Progenitor cell of endocrine pancreas (in vitro differentiated cells): ENCODE measurements at regions not wholly inside any gene's neighbourhood (a gene's known extent, or its start where the extent isn't known, plus 50 kb on each side); places are given as distances from the start of the nearest gene placed in this dataset.

Experiments used
- DNase-seq: peaks from one replicate; pipeline ENCODE4 v3.0.0; 2021; ENCODE audit warnings: low spot score; ENCODE audit not compliant: unreplicated experiment
- H3K27ac Mint-ChIP-seq: 2 replicates; pipeline ENCODE4 v1.8.0; 2021; ENCODE audit warnings: mild to moderate bottlenecking, moderate library complexity, mixed read lengths
- H3K27me3 Mint-ChIP-seq: 2 replicates; pipeline ENCODE4 v1.8.0; 2021; ENCODE audit warnings: mixed read lengths
- H3K36me3 Mint-ChIP-seq: 2 replicates; pipeline ENCODE4 v1.8.0; 2022; ENCODE audit warnings: mixed read lengths; ENCODE audit not compliant: insufficient read depth
- H3K4me1 Mint-ChIP-seq: 2 replicates; pipeline ENCODE4 v1.8.0; 2021; ENCODE audit warnings: low read depth, mixed read lengths
- H3K4me3 Mint-ChIP-seq: 2 replicates; pipeline ENCODE4 v1.8.0; 2021; ENCODE audit warnings: low read depth, mild to moderate bottlenecking, moderate library complexity, mixed read lengths
- H3K9me3 Mint-ChIP-seq: 2 replicates; pipeline ENCODE4 v1.8.0; 2021; ENCODE audit warnings: low read depth, mixed read lengths
- CTCF ChIP-seq: fragments of 200-600 bp; sonication (generic); IDR thresholded peaks from one replicate; pipeline ENCODE4 v1.5.0; 2021; ENCODE audit warnings: antibody characterized with exemption, mild to moderate bottlenecking; ENCODE audit not compliant: unreplicated experiment

GRCh38 chr13:97127842-97128241, 94.3 kb upstream of the MBNL2 start:
- no peak for TF ChIP-seq CTCF
- H3K27ac Mint-ChIP-seq = no peak overlapping the region
- H3K4me1 Mint-ChIP-seq = peaks cover 30% of the 10 kb centered on the region
- DNase-seq = no peak
- no peaks in the 10 kb centered on the region for H3K27me3 Mint-ChIP-seq
- H3K36me3 Mint-ChIP-seq = no peaks in the 10 kb centered on the region
- H3K4me3 Mint-ChIP-seq = no peak overlapping the region
- H3K9me3 Mint-ChIP-seq = no peaks in the 10 kb centered on the region

GRCh38 chr13:97130190-97130589, 91.9 kb upstream of the MBNL2 start:
- Mint-ChIP-seq H3K36me3 (no peaks in the 10 kb centered on the region), H3K4me1 (peaks cover 28% of the 10 kb centered on the region), H3K27ac (no peak overlapping the region), H3K4me3 (no peak overlapping the region), H3K9me3 (no peaks in the 10 kb centered on the region), H3K27me3 (no peaks in the 10 kb centered on the region)
- no peak for DNase-seq
- TF ChIP-seq CTCF = no peak

GRCh38 chr13:97131447-97131846, 90.7 kb upstream of the MBNL2 start:
- Mint-ChIP-seq H3K4me3 (no peak overlapping the region), H3K27ac (no peak overlapping the region), H3K27me3 (no peaks in the 10 kb centered on the region)

DNA sequence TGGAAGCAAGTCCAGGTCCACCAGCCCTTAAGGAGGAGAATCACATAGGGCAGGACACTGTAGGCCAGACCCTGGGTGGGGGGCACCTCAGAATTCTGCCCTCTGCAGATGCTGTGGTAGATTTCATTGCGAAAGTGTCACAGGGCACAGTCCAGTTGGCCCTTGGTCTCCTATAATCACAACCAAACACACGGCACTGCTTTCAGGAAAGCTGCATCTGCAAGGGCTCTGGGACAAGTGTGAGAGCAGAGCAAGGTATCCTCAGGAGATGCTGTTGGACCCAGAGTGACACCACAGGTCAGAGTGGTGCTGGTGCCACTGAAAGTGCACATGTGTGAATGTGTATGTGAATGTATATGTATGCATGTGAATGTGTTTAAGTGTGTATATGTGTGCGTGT, 88.6 kb upstream of the MBNL2 start:
- Mint-ChIP-seq H3K4me1 (peaks cover 13% of the 10 kb centered on the region), H3K9me3 (no peaks in the 10 kb centered on the region), H3K27me3 (no peaks in the 10 kb centered on the region), H3K36me3 (no peaks in the 10 kb centered on the region), H3K27ac (no peak overlapping the region), H3K4me3 (no peak overlapping the region)
- no peak for TF ChIP-seq CTCF
- no peak for DNase-seq

More at GRCh38 chr13:97131447-97131846, 90.7 kb upstream of the MBNL2 start:
- DNase-seq = no peak
- H3K9me3 Mint-ChIP-seq = no peaks in the 10 kb centered on the region
- no peak for TF ChIP-seq CTCF
- H3K4me1 Mint-ChIP-seq = peaks cover 17% of the 10 kb centered on the region
- H3K36me3 Mint-ChIP-seq = no peaks in the 10 kb centered on the region

- DNase-seq = no peak
- H3K4me3 Mint-ChIP-seq = no peak overlapping the region
- no peak for TF ChIP-seq CTCF
- H3K4me1 Mint-ChIP-seq = peaks cover 13% of the 10 kb centered on the region
- no peaks in the 10 kb centered on the region for H3K27me3 Mint-ChIP-seq
- H3K9me3 Mint-ChIP-seq = no peaks in the 10 kb centered on the region
- H3K36me3 Mint-ChIP-seq = no peaks in the 10 kb centered on the region
- H3K27ac Mint-ChIP-seq = no peak overlapping the region
Observed at GRCh38 chr13:97133955-97134354, 88.2 kb upstream of the MBNL2 start.
